ENCODE measurements at regions not wholly inside any gene's neighbourhood (a gene's known extent, or its start where the extent isn't known, plus 50 kb on each side); places are given as distances from the start of the nearest gene placed in this dataset.

DNA sequence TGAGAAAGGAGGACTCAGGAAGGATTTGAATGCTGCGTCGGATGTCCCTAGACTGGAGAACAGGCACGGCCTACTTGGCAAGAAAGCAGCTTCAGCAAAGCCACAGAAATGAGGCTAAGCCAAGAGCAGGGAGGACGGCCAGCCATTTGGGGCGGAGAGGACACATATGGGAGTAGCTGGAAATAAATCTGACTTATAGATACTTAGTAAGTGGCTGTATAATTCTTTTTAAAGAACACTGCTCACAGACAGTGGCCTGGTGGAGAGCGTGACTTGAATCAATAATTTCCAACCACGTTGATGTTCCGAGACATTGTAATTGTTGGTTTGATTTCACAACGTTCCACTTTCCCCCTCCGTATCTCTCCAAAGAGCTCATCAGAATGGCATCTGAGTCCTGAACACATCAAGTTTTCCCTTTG, 67.7 kb upstream of the JCAD start:
- no peak for DNase-seq (ENCODE audit: low spot score)
- Mint-ChIP-seq H3K27ac (ENCODE audit: unreplicated experiment) (no peak overlapping the region), H3K36me3 (ENCODE audit: low read depth, unreplicated experiment) (no peaks in the 10 kb centered on the region), H3K4me1 (ENCODE audit: unreplicated experiment) (peaks cover 3% of the 10 kb centered on the region), H3K27me3 (ENCODE audit: unreplicated experiment) (peaks cover 2% of the 10 kb centered on the region), H3K4me3 (ENCODE audit: unreplicated experiment) (no peak overlapping the region), H3K9me3 (ENCODE audit: unreplicated experiment) (no peaks in the 10 kb centered on the region)
- TF ChIP-seq, protein P1, sequence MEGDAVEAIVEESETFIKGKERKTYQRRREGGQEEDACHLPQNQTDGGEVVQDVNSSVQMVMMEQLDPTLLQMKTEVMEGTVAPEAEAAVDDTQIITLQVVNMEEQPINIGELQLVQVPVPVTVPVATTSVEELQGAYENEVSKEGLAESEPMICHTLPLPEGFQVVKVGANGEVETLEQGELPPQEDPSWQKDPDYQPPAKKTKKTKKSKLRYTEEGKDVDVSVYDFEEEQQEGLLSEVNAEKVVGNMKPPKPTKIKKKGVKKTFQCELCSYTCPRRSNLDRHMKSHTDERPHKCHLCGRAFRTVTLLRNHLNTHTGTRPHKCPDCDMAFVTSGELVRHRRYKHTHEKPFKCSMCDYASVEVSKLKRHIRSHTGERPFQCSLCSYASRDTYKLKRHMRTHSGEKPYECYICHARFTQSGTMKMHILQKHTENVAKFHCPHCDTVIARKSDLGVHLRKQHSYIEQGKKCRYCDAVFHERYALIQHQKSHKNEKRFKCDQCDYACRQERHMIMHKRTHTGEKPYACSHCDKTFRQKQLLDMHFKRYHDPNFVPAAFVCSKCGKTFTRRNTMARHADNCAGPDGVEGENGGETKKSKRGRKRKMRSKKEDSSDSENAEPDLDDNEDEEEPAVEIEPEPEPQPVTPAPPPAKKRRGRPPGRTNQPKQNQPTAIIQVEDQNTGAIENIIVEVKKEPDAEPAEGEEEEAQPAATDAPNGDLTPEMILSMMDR (IDR thresholded peaks at IDR 0.05; ENCODE audit: unreplicated experiment), result no peak

DNA sequence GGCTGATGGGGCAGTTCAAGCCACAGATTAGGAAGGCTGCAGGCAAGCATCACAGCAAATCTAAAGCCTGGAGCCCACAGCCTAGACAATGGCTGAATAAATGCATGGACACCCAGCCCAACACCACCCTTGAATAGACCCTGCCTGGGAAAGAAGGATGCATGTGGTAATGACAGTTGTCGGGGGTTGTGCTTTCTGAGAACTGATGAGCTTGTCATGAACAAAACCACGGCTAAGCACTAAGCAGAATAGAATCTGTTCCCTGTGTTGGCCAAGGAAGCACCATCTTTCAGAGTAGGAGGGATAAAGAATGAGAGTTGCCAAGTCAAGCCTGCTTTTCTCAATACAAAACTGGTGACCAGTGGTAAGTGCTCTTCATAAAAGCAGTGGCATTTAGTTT, 66.1 kb upstream of the JCAD start:
- Mint-ChIP-seq H3K27me3 (ENCODE audit: unreplicated experiment) (peaks cover 2% of the 10 kb centered on the region), H3K9me3 (ENCODE audit: unreplicated experiment) (no peaks in the 10 kb centered on the region), H3K27ac (ENCODE audit: unreplicated experiment) (no peak overlapping the region), H3K36me3 (ENCODE audit: low read depth, unreplicated experiment) (peaks cover 6% of the 10 kb centered on the region), H3K4me1 (ENCODE audit: unreplicated experiment) (peaks cover 9% of the 10 kb centered on the region), H3K4me3 (ENCODE audit: unreplicated experiment) (no peak overlapping the region)
- DNase-seq (ENCODE audit: low spot score), result no peak
- TF ChIP-seq, protein P1 (IDR thresholded peaks at IDR 0.05; ENCODE audit: unreplicated experiment), result no peak

DNA sequence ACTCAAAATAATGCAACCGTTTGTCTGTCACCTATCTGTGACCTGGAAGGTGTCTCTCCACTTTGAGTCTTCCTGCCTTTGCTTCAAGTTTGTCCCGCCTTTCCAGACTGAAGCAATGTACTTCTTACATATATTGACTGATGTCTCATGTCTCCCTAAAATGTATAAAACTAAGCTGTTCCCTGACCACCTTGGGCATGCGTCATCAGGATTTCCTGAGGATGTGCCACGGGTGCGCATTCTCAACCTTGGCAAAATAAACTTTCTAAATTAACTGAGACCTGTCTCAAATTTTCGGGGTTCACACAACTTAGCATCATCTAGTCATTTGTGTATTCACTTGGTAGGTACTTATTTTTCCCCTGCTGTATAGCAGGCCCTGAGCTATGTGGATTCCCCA, 65.3 kb upstream of the JCAD start:
- no peak for DNase-seq (ENCODE audit: low spot score)
- TF ChIP-seq, protein P1 (IDR thresholded peaks at IDR 0.05; ENCODE audit: unreplicated experiment), result no peak
- peaks cover 6% of the 10 kb centered on the region for H3K36me3 Mint-ChIP-seq (ENCODE audit: low read depth, unreplicated experiment)
- peaks cover 9% of the 10 kb centered on the region for H3K4me1 Mint-ChIP-seq (ENCODE audit: unreplicated experiment)
- peaks cover 2% of the 10 kb centered on the region for H3K27me3 Mint-ChIP-seq (ENCODE audit: unreplicated experiment)
- H3K9me3 Mint-ChIP-seq (ENCODE audit: unreplicated experiment), result no peaks in the 10 kb centered on the region
- H3K4me3 Mint-ChIP-seq (ENCODE audit: unreplicated experiment), result no peak overlapping the region
- no peak overlapping the region for H3K27ac Mint-ChIP-seq (ENCODE audit: unreplicated experiment)

DNA sequence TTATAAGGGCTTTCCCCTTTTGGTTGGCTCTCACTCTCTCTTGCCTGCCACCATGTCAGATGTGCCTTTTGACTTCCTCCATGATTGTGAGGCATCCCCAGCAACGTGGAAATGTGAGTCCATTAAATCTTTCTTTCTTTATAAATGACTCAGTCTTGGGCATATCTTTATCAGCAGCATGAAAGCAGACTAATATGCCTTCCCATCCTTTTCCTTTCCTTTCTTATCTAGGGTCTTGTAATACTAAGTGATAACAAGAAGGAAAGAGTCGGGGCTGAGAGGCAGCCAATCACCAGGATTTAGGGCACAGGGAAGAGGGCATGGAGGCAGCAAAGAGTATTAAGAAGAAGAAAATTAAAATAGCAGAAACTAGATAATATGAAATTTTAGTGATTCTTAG, 62.0 kb upstream of the JCAD start:
- no peak for DNase-seq (ENCODE audit: low spot score)
- Mint-ChIP-seq H3K9me3 (ENCODE audit: unreplicated experiment) (no peaks in the 10 kb centered on the region), H3K27me3 (ENCODE audit: unreplicated experiment) (peaks cover 2% of the 10 kb centered on the region), H3K36me3 (ENCODE audit: low read depth, unreplicated experiment) (peaks cover 6% of the 10 kb centered on the region), H3K27ac (ENCODE audit: unreplicated experiment) (no peak overlapping the region), H3K4me3 (ENCODE audit: unreplicated experiment) (no peak overlapping the region), H3K4me1 (ENCODE audit: unreplicated experiment) (peaks cover 10% of the 10 kb centered on the region)
- TF ChIP-seq, protein P1 (IDR thresholded peaks at IDR 0.05; ENCODE audit: unreplicated experiment), result no peak

DNA sequence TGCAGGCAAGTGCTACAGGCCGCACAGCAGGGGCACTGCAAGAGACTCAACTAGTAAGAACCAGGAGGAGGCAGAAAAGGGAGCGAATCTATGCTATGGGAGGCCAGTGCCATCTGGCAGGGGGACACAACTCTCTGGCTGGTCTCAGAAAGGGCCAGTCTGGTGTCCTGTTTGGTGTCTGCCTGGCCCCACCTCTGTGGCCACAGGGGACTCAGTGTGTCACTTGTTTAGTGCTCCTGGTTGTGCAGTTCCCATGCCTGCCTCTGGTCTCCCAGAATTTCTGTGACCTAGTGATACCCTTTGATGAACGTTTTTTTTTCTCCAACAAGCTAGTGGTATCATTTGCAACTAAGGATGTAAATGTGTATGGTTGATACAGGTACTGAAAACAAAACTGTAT, 59.2 kb upstream of the JCAD start:
- Mint-ChIP-seq H3K9me3 (ENCODE audit: unreplicated experiment) (no peaks in the 10 kb centered on the region), H3K27ac (ENCODE audit: unreplicated experiment) (no peak overlapping the region), H3K36me3 (ENCODE audit: low read depth, unreplicated experiment) (peaks cover 6% of the 10 kb centered on the region), H3K27me3 (ENCODE audit: unreplicated experiment) (peaks cover 2% of the 10 kb centered on the region), H3K4me1 (ENCODE audit: unreplicated experiment) (peaks cover 23% of the 10 kb centered on the region), H3K4me3 (ENCODE audit: unreplicated experiment) (no peak overlapping the region)
- TF ChIP-seq, protein P1 (IDR thresholded peaks at IDR 0.05; ENCODE audit: unreplicated experiment), result no peak
- no peak for DNase-seq (ENCODE audit: low spot score)

Measured in endothelial cell (in vitro differentiated cells).